Skin epidermis (tissue), 12 donors: ENCODE measurements at regions not wholly inside any gene's neighbourhood (a gene's known extent, or its start where the extent isn't known, plus 50 kb on each side); places are given as distances from the start of the nearest gene placed in this dataset.
"Not testable (repeated sequence)": the region's sequence is repeated elsewhere in the genome, so short reads cannot be mapped to it uniquely, and the experiment has no call there.

ENCODE experiments used
- H3K27ac ChIP-seq, 21 experiments: fragments of 200-600 bp; sonication (generic) in 11 of 21; one replicate each; pipeline ENCODE4 v1.5.0; 2020; ENCODE audit warnings: mild to moderate bottlenecking in 3 of 21, inconsistent platforms in 2 of 21, moderate library complexity in 2 of 21
- H3K4me3 ChIP-seq, 7 experiments: fragments of 200-600 bp; sonication (generic) in 2 of 7; one replicate each; pipeline ENCODE4 v1.5.0; 2020; ENCODE audit warnings: inconsistent platforms in 2 of 7, mild to moderate bottlenecking in 2 of 7, moderate library complexity in 1 of 7

GRCh38 chr4:66376921-66377320 is 706.6 kb upstream of the EPHA5 start:
- Histone ChIP-seq H3K27ac (no peak overlapping the region), H3K4me3 (no peak overlapping the region)

- Histone ChIP-seq H3K4me3 (no peak overlapping the region), H3K27ac (no peak overlapping the region)
Observed at GRCh38 chr4:66376396-66376795, 706.1 kb upstream of the EPHA5 start.

GRCh38 chr4:66373268-66373667 is 703.0 kb upstream of the EPHA5 start:
- Histone ChIP-seq H3K4me3 (no peak overlapping the region), H3K27ac (no peak overlapping the region)

GRCh38 chr4:66372706-66373105 is 702.4 kb upstream of the EPHA5 start:
- Histone ChIP-seq H3K4me3 (no peak overlapping the region), H3K27ac (no peak overlapping the region)

- no peak overlapping the region for H3K27ac ChIP-seq
- H3K4me3 ChIP-seq, result no peak overlapping the region
Observed at GRCh38 chr4:66367043-66367660, 696.9 kb upstream of the EPHA5 start.

- H3K27ac ChIP-seq, H3K4me3 ChIP-seq: not testable (repeated sequence)
Observed at GRCh38 chr4:66360395-66360794, 690.1 kb upstream of the EPHA5 start.

GRCh38 chr4:66357316-66357715 is 687.0 kb upstream of the EPHA5 start:
- no peak overlapping the region for H3K4me3 ChIP-seq

GRCh38 chr4:66355328-66355727 is 685.0 kb upstream of the EPHA5 start:
- Histone ChIP-seq H3K27ac (no peak overlapping the region), H3K4me3 (no peak overlapping the region)

More at GRCh38 chr4:66357316-66357715, 687.0 kb upstream of the EPHA5 start:
- no peak overlapping the region for H3K27ac ChIP-seq

- Histone ChIP-seq H3K4me3 (no peak overlapping the region), H3K27ac (no peak overlapping the region)
Observed at GRCh38 chr4:66351761-66352160, 681.5 kb upstream of the EPHA5 start.

GRCh38 chr4:66340286-66340893 is 670.1 kb upstream of the EPHA5 start:
- no peak overlapping the region for H3K4me3 ChIP-seq

GRCh38 chr4:66339007-66339406 is 668.7 kb upstream of the EPHA5 start:
- Histone ChIP-seq H3K27ac (no peak overlapping the region), H3K4me3 (no peak overlapping the region)

More at GRCh38 chr4:66340286-66340893, 670.1 kb upstream of the EPHA5 start:
- H3K27ac ChIP-seq, result no peak overlapping the region

- Histone ChIP-seq H3K27ac (no peak overlapping the region), H3K4me3 (no peak overlapping the region)
Observed at GRCh38 chr4:66331761-66332160, 661.5 kb upstream of the EPHA5 start.

- H3K27ac ChIP-seq, result no peak overlapping the region
- H3K4me3 ChIP-seq, result no peak overlapping the region
Observed at GRCh38 chr4:66330125-66330524, 659.8 kb upstream of the EPHA5 start.

- H3K4me3 ChIP-seq, result no peak overlapping the region
- no peak overlapping the region for H3K27ac ChIP-seq
Observed at GRCh38 chr4:66328803-66329574, 658.7 kb upstream of the EPHA5 start.

- no peak overlapping the region for H3K27ac ChIP-seq
- H3K4me3 ChIP-seq, result no peak overlapping the region
Observed at GRCh38 chr4:66307641-66308438, 637.6 kb upstream of the EPHA5 start.

GRCh38 chr4:66300336-66300934 is 630.1 kb upstream of the EPHA5 start:
- Histone ChIP-seq H3K4me3 (no peak overlapping the region), H3K27ac (no peak overlapping the region)

GRCh38 chr4:66298569-66298968 is 628.3 kb upstream of the EPHA5 start:
- Histone ChIP-seq H3K27ac (no peak overlapping the region), H3K4me3 (no peak overlapping the region)

- Histone ChIP-seq H3K4me3 (no peak overlapping the region), H3K27ac (no peak overlapping the region)
Observed at GRCh38 chr4:66297703-66298102, 627.4 kb upstream of the EPHA5 start.

GRCh38 chr4:66294638-66295037 is 624.3 kb upstream of the EPHA5 start:
- Histone ChIP-seq H3K4me3 (no peak overlapping the region), H3K27ac (no peak overlapping the region)

- H3K27ac ChIP-seq, result no peak overlapping the region
- H3K4me3 ChIP-seq, result no peak overlapping the region
Observed at GRCh38 chr4:66284991-66285451, 614.7 kb upstream of the EPHA5 start.
